ENCODE measurements at regions not wholly inside any gene's neighbourhood (a gene's known extent, or its start where the extent isn't known, plus 50 kb on each side); places are given as distances from the start of the nearest gene placed in this dataset.

DNA sequence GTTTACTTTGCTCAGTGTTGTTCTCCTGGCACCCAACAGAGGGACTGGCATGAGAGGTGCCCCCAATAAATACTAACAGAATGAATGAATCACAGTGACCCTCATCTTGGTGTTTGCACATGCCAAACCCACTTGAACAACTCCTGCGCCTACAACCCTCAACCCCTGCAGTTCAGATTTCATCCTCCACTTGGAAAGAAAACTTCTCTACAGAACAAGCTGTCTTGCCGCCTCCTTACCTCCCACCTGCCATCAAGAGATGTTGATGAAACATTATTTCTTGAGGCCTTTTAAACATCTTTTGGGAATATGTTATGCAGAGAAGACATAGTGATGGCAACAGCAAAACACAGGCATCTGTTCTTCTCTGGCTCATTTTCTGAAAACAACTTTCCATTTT lies 216.0 kb upstream of the SH3BP4 start:
- TF ChIP-seq, protein P1, sequence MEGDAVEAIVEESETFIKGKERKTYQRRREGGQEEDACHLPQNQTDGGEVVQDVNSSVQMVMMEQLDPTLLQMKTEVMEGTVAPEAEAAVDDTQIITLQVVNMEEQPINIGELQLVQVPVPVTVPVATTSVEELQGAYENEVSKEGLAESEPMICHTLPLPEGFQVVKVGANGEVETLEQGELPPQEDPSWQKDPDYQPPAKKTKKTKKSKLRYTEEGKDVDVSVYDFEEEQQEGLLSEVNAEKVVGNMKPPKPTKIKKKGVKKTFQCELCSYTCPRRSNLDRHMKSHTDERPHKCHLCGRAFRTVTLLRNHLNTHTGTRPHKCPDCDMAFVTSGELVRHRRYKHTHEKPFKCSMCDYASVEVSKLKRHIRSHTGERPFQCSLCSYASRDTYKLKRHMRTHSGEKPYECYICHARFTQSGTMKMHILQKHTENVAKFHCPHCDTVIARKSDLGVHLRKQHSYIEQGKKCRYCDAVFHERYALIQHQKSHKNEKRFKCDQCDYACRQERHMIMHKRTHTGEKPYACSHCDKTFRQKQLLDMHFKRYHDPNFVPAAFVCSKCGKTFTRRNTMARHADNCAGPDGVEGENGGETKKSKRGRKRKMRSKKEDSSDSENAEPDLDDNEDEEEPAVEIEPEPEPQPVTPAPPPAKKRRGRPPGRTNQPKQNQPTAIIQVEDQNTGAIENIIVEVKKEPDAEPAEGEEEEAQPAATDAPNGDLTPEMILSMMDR (IDR thresholded peaks at IDR 0.05; ENCODE audit: insufficient read depth, low read depth, low read length, missing control alignments) = no peak
- H3K4me3 ChIP-seq (ENCODE audit: low read depth, low read length) = no peak overlapping the region
- DNase-seq (ENCODE audit: low read depth) = no peak

DNA sequence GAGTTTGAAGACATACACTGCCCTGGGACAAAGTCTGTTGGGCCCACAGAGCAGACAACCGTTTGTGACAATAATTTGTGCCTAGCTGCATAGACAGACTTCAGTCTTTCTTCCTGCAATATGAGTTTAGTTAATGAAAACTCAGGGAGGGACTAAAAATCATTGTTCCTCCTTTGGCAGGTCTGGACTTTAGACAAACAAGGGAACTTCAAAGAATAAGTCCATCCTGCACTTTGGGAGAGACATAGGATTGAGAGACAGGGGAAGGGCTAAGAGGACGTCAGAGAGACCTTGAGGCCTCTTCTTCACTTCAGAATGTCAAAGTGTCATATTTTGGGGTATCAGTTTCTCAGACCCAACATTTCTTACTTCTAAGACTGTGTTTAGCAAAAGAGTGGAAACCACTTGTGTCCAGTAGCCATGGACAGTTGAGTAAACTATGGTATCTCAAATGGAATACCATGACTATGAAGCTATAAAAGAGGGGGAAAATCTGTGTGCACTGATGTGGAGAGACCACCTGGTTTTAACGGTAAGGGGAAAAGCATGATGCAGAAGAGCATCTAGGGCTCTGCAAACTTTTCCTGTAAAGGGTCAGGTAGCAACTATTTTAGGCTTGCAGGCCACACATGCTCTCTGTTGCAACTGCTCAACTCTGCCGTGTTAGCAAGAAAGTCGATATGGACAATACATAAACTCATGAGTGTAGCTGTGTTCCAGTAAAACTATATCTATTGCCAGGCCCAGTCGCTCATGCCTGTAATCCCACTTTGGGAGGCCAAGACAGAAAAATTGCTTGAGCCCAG lies 217.8 kb upstream of the SH3BP4 start:
- no peak for DNase-seq (ENCODE audit: low read depth)

DNA sequence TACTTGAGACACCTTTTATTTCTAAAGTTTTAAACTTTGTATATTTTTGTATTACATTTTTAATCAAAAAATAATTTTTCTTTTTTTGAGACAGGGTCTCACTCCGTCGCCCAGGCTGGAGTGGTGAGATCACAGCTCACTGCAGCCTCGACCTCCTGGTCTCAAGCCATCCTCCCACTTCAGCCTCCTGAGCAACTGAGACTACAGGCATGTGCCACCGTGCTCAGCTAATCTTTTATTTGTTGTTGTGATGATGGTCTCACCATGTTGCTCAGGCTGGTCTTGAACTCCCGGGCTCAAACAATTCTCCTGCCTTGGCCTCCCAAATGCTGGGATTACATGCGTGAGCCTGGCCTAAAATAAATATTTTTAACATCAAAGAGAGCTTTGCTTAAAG lies 218.7 kb upstream of the SH3BP4 start:
- no peak for DNase-seq (ENCODE audit: low read depth)
- TF ChIP-seq, protein P1 (IDR thresholded peaks at IDR 0.05; ENCODE audit: insufficient read depth, low read depth, low read length, missing control alignments) = no peak
- H3K4me3 ChIP-seq (ENCODE audit: low read depth, low read length) = no peak overlapping the region

More for the DNA sequence above, 217.8 kb upstream of the SH3BP4 start:
- H3K4me3 ChIP-seq (ENCODE audit: low read depth, low read length) = no peak overlapping the region
- TF ChIP-seq, protein P1 (IDR thresholded peaks at IDR 0.05; ENCODE audit: insufficient read depth, low read depth, low read length, missing control alignments) = no peak

DNA sequence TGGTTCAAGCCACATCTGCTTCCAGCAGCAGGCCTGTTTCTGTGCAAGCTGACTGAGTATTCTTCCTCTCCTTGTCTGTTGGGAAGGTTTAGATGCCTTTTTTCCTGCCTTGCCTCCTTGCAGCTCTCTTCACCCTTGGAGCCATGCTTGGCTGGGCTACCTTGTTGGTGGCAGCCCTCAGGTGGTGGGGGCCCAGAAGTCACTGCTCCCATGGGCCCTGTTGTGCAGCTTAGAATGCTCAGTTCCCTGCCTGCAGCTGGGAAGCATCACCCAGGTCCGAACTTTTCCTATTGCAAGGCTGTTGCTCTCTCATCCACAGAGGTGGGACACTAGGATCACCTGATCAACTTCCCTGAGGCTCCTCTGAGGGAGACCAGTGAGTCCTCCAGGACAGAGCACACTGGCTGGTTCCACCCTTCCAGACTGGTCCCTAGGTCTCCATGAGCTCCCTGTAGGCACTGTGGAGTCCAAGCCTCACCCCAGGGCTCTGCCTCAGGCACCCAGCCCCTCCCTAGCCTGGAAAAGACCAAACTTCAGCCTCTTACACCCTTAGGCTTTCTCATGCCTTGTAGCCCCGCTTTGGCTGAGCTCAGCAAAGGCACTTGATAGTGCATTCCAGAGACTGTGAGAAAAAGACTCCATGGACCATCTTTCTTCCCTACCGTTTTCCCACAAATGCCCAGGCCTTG lies 219.3 kb upstream of the SH3BP4 start:
- TF ChIP-seq, protein P1 (IDR thresholded peaks at IDR 0.05; ENCODE audit: insufficient read depth, low read depth, low read length, missing control alignments) = no peak
- H3K4me3 ChIP-seq (ENCODE audit: low read depth, low read length) = no peak overlapping the region
- no peak for DNase-seq (ENCODE audit: low read depth)

DNA sequence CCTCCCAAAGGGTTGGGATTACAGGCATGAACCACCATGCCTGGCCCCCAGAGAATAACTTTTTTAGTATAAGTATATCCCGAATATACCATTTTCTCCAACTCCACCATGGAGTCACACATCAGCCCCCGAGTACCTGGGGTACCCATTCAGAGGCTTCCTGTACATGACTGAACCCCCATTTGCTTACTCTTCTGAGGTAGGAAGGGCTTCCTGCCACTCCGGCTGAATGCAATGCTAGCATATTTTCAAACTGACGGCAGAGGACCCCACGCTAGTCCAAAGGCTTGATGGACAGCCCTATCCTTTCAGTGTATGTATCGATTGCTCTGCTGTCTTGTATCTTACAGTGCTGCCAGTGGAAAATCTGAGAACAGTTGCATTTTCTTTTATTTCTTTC lies 220.6 kb upstream of the SH3BP4 start:
- no peak overlapping the region for H3K4me3 ChIP-seq (ENCODE audit: low read depth, low read length)
- TF ChIP-seq, protein P1 (IDR thresholded peaks at IDR 0.05; ENCODE audit: insufficient read depth, low read depth, low read length, missing control alignments) = no peak
- DNase-seq (ENCODE audit: low read depth) = no peak

DNA sequence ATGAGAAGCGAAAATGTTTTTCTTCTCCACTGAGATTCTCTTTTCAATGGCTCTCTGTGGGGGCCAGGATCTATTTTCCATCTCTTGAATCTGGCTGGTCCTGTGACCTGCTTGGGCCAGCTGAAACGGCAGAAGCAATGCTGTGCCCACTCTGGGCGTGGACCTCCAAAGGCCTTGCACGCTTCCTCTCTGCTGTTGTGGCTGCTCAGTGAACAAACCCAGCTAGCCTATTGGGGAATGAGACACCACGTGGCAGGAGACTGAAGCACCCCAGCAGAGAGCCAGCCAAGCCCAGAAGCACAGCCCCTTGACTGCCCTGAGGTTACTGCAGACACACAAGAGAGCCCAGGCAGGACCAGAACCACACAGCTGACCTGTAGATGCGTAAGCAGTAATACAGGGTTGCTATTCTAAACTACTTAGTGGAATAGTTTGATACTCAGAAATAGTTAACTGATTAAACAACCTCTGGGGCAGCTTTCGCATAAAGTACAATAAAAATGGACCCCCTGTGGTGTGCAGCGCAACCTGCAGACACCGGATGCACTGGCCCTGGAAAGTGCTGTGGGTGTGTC lies 221.7 kb upstream of the SH3BP4 start:
- no peak for DNase-seq (ENCODE audit: low read depth)
- TF ChIP-seq, protein P1 (IDR thresholded peaks at IDR 0.05; ENCODE audit: insufficient read depth, low read depth, low read length, missing control alignments) = no peak
- H3K4me3 ChIP-seq (ENCODE audit: low read depth, low read length) = no peak overlapping the region
